HG03108 (cell line): ENCODE measurements at regions not wholly inside any gene's neighbourhood (a gene's known extent, or its start where the extent isn't known, plus 50 kb on each side); places are given as distances from the start of the nearest gene placed in this dataset.
"Not testable (repeated sequence)": the region's sequence is repeated elsewhere in the genome, so short reads cannot be mapped to it uniquely, and the experiment has no call there.

Experiments used
- ATAC-seq: cut with Tn5 transposase; IDR thresholded peaks from one replicate; pipeline ENCODE4 v1.9.1; 2021; ENCODE audit warnings: moderate library complexity; ENCODE audit not compliant: unreplicated experiment

- no peak for ATAC-seq
Measured at GRCh38 chr5:175347931-175348330, 96.1 kb downstream of the DRD1 start.

DNA sequence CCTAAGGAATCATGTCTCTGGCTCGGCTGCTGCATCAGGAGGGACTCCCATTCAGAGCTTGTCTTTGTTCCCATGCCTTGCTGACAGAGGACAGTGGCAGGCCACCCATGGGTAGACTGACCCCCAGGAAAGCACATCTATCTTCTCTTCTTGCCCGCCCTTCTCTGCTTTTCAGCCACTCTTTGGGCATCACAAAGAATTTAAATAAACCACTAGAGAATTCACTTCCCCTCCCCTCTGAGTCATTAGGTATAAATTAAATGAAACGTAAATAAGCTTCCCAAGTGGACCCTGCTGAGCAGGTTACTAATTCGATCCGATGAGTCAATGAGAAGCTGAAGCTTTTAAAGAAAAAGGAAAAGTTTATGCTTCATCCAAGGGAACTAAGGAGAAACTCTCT, 97.0 kb downstream of the DRD1 start:
- no peak for ATAC-seq

GRCh38 chr5:175344331-175345195, 99.4 kb downstream of the DRD1 start:
- ATAC-seq = no peak

GRCh38 chr5:175343308-175343707, 100.7 kb downstream of the DRD1 start:
- no peak for ATAC-seq

- no peak for ATAC-seq
Measured at GRCh38 chr5:175340180-175340579, 103.8 kb downstream of the DRD1 start.

GRCh38 chr5:175337680-175338079, 106.3 kb downstream of the DRD1 start:
- no peak for ATAC-seq

DNA sequence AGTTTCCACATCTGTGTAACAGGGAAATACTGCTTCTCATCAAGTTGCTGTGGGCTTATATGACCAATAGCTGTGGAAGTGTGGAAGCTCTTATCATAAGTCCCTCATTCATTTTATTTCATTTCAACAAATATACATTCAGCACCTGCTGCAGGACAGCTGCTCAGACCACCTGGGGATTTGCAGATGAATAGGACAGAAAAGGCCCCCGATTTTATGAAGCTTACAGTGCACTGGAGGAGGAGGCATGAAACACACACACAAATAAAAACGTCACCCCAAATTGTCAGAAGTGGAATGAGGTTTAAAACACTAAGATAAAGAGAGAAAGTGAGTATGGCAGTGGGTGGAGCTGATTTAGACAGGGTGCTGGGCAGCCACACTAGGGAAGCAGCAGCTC, 107.2 kb downstream of the DRD1 start:
- ATAC-seq = no peak

DNA sequence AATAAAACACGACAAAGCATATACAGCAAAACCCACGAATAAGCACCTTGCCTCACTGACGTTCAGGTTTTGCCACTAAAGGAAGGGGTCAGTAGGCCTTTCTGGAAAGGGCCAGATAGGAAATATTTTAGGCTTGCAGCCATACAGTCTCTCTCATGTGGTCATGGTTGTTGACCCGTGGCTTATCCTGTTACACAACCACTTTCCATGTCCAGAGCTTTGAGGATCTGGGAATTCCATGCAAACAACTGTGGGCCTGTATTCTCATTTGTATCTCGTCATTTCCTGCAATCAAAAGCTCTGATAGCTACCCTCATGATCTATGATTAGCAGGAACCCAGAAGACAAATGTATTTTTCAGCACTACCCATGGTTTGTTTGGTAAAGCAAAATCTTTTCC, 108.3 kb downstream of the DRD1 start:
- no peak for ATAC-seq

DNA sequence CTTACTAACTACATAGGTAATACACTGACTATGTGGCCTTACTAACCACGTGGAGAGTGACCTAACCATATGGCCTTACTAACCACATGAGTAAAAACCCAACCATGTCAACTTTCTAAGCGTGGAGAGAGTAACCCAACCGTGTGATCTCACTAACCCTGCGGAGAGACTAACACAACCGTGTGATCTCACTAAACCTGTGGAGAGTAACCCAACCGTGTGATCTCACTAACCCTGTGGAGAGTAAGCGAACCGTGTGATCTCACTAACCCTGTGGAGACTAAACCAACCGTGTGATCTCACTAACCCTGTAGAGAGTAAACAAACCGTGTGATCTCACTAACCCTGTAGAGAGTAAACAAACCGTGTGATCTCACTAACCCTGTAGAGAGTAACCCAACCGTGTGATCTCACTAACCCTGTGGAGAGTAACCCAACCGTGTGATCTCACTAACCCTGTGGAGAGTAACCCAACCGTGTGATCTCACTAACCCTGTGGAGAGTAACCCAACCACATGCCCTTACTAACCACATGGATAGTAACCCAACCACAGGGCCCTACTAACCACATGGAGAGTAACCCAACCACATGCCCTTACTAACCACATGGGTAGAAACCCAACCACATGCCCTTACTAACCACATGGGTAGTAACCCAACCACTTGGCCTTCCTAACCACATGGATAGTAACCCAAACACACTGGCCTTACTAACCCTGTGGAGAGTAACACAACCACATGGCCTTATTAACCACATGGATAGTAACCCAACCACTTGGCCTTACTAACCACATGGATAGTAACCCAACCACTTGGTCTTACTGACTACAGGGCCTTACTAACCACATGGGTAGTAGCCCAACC, 112.6 kb downstream of the DRD1 start:
- not testable (repeated sequence) for ATAC-seq

DNA sequence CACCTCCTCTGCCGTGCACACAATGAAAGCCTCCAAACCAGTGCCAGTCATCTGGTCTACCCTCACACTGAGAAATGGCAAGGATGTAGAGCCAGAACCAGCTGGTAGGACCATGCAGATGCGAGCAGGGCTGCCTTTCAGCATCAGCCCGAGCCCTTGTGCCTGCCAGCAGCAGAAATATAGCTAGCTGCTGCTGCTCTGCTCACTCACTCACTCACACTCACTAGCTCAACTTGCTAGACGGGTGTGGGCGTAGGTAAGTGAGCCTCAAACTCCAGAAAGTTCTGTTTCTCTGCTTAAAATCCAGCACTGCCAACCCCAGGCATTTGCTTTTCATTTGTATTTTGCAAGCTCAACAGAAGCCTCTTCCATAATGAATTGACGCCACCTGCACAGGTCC, 114.0 kb downstream of the DRD1 start:
- no peak for ATAC-seq

- ATAC-seq = no peak
Measured at GRCh38 chr5:175328687-175329086, 115.3 kb downstream of the DRD1 start.

- ATAC-seq = no peak
Measured at GRCh38 chr5:175328176-175328575, 115.8 kb downstream of the DRD1 start.

DNA sequence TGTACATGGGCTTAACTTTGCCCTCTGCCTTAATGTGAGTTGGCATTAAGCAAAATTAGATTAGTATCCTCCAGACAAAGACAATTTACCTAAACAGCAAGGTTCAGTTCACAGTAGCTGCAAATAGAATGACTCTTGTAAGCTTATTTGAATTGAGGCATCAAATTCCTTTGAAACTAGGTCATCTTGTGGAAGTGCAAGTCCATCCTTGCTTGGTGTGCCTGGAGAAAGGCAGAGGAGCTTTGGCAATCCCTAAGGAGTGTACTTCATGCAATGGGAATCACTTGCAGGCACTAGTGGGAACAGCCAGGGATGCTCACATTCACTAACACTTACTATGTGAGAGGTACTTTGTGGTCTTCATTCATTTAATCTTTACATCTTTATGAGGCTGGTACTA, 118.3 kb downstream of the DRD1 start:
- ATAC-seq = no peak

DNA sequence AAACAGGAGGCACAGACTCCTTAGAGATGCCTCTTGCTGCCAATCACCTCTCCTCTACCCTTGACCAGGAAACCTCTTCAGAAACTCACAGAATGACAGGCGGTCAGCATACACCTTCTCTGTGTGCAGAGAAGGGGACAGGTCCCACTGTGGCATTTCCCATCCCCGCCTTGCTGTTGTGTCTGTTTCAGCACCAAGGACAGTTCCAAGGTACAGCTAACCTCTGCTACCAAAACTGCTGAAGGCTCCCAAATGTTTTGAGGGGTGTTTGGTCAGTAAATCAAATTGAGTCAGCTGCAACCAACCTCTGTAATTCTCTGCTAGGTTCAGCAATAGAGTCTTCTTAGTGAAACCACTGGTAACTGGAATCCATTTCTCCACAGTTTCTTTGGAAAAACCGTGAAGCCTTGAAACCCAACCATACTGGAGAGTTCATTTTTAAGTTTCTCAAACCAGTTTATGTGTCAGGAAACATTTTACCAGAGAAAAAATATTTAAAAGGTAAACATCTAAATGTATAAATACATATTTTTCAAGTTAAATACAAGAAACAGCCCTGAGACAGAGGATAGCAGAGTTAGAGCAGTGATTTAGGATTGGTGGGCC, 122.0 kb downstream of the DRD1 start:
- no peak for ATAC-seq

DNA sequence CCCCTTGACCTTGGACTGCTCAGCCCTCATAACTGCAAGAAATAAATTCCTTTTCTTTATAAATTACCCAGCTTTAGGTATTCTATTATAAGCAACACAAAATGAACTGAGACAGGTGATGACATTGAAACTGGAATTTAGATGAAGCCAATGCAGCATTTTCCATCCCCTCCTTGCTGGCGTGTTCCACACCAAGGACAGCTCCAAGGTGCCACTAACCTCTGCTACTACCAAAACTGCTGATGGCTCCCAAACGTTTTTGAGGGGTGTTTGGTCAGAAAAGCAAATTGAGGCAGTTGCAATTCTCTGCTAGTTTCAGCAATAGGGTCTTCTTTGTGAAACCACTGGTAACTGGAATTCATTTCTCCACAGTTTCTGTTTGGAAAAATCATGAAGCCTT, 124.8 kb downstream of the DRD1 start:
- no peak for ATAC-seq

GRCh38 chr5:175317872-175318271, 126.1 kb downstream of the DRD1 start:
- no peak for ATAC-seq

DNA sequence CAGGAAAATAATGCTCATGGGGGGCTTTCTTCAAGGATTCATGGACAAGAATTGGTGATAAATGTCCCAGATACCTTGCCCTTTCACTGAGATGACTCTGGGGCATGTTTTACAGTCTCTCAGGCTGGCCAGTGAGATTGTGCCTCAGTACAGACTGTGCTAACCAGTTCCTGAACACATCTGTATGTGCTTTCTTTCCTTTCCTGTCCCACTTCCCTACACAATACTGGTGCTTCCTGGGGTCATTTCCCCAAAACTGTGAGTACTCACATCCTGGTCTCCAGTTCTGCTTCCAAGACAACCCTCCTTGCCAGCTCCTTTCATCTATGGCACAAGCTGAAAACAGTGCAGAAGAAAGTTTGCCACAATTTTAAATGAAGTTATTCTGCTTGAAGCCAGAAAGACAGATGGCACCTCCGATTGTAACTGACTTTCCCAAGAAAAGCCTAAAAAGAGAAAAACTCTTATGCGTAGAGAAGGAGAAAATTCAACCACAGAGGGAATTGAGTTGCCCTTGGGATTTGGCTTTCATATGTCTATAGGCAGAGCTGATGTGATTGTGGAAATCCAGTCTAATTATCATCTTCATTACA, 134.7 kb downstream of the DRD1 start:
- ATAC-seq = no peak

DNA sequence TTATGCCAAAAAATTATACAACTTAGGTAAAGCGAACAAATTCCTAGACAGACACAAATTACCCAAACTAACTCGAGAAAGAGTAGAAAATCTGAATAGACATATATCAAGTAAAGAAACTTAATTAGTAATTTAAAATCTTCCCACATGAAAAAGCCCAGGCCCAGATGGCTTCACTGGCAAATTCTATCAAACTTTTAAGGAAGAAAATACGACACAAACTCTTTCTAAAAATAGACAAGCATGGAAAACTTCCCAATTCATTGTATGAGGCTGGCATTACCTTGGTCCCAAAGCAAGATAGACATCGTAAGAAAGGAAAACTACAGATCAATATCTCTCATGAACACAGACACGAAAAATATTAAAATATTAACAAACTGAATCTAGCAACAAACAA, 135.3 kb downstream of the DRD1 start:
- ATAC-seq = no peak

GRCh38 chr5:175306381-175306780, 137.6 kb downstream of the DRD1 start:
- no peak for ATAC-seq

GRCh38 chr5:175305251-175305650, 138.7 kb downstream of the DRD1 start:
- ATAC-seq = no peak

DNA sequence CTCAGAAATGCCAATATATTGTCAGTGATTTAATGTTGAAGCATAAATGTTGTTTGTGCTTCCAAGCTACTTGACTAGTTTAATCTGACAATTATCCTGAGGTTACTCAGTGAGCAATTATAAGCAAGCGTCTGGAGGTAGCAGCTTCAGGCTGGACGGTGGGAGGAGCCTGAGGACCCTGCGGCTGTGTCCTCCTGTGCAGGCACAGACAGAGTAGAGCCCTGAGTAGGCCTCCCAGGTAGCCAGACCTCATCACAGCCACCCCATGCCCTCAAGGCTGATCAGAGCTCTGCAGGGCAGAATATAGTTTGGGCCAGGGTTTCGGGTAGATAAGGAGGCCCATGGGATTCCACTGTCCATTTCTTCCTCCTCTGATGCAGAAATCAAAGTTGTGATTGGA, 153.6 kb downstream of the DRD1 start:
- ATAC-seq = no peak
